ENCODE measurements at regions not wholly inside any gene's neighbourhood (a gene's known extent, or its start where the extent isn't known, plus 50 kb on each side); places are given as distances from the start of the nearest gene placed in this dataset.

DNA sequence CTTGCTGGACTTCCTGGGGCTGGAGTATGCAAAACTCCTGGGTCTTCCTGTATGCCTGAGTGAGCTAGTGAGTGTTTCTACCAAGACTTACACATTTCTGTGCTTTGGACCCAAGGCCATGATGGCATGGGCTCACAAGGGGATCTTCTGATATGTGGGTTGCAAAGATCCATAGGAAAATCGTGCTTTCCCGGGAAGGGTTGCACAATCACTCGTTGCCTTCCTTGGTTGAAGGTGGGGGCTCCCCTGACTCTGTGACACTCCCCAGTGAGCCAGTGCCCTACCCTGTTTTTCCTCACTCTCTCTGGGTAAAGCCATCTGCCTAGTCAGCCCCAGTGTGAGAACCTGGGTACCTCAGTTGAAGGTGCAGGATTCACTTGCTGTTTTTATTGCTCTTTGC is 114.0 kb upstream of the CCDC179 start:
- Histone ChIP-seq H4K20me1 (ENCODE audit: control insufficient read depth, insufficient read depth, low read depth, low read length) (no peaks in the 10 kb centered on the region), H3K4me1 (ENCODE audit: control insufficient read depth, low read length) (no peaks in the 10 kb centered on the region), H3K27me3 (ENCODE audit: control insufficient read depth, low read length) (no peaks in the 10 kb centered on the region), H3K36me3 (ENCODE audit: control insufficient read depth, low read length) (no peaks in the 10 kb centered on the region), H3K4me3 (ENCODE audit: low read length) (no peak overlapping the region), H3F3A (ENCODE audit: control insufficient read depth, insufficient read depth) (no peaks in the 10 kb centered on the region), H3K79me2 (ENCODE audit: control insufficient read depth, low read length) (no peaks in the 10 kb centered on the region), H3K9me3 (ENCODE audit: control insufficient read depth, insufficient read depth, low read length) (no peaks in the 10 kb centered on the region), H3K9me2 (replicated peaks; ENCODE audit: control insufficient read depth, low read length) (no peaks in the 10 kb centered on the region), H3K27ac (ENCODE audit: low read depth, low read length) (no peak overlapping the region), H3K4me2 (ENCODE audit: low read length) (no peak overlapping the region)
- TF ChIP-seq EZH2phosphoT487 (IDR thresholded peaks at IDR 0.05; ENCODE audit: borderline replicate concordance, low read length), result no peak
- no peak for TF ChIP-seq CTCF (IDR thresholded peaks at IDR 0.05; ENCODE audit: low read depth, low read length, poor library complexity, severe bottlenecking)

GRCh38 chr11:22976146-22976545 is 115.9 kb upstream of the CCDC179 start:
- no peaks in the 10 kb centered on the region for H3K27me3 ChIP-seq (ENCODE audit: control insufficient read depth, low read length)
- no peaks in the 10 kb centered on the region for H3K79me2 ChIP-seq (ENCODE audit: control insufficient read depth, low read length)
- no peaks in the 10 kb centered on the region for H3F3A ChIP-seq (ENCODE audit: control insufficient read depth, insufficient read depth)
- H3K36me3 ChIP-seq (ENCODE audit: control insufficient read depth, low read length), result no peaks in the 10 kb centered on the region
- no peak overlapping the region for H3K4me3 ChIP-seq (ENCODE audit: low read length)
- H3K27ac ChIP-seq (ENCODE audit: low read depth, low read length), result no peak overlapping the region
- TF ChIP-seq CTCF (IDR thresholded peaks at IDR 0.05; ENCODE audit: low read depth, low read length, poor library complexity, severe bottlenecking) (no peak), EZH2phosphoT487 (IDR thresholded peaks at IDR 0.05; ENCODE audit: borderline replicate concordance, low read length) (no peak)
- H3K4me2 ChIP-seq (ENCODE audit: low read length), result no peak overlapping the region
- no peaks in the 10 kb centered on the region for H4K20me1 ChIP-seq (ENCODE audit: control insufficient read depth, insufficient read depth, low read depth, low read length)
- H3K4me1 ChIP-seq (ENCODE audit: control insufficient read depth, low read length), result no peaks in the 10 kb centered on the region
- no peaks in the 10 kb centered on the region for H3K9me3 ChIP-seq (ENCODE audit: control insufficient read depth, insufficient read depth, low read length)
- no peaks in the 10 kb centered on the region for H3K9me2 ChIP-seq (replicated peaks; ENCODE audit: control insufficient read depth, low read length)

DNA sequence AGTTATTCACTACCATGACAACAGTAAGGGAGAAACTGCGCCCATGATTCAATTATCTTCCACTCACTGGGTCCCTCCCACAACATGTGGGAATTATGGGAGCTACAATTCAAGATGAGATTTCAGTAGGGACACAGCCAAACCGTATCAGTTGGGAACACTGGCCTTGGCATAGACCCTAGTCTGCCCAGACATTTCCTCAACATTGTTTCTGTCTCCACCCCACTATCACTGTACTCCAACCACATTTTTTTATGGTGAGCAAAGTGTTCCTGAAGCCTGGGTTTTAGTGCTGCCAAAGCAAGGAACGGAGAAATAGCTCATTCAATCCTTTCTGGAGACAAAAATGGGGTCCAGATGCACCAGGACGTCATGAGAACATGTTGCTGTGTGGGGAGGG is 122.6 kb upstream of the CCDC179 start:
- no peaks in the 10 kb centered on the region for H4K20me1 ChIP-seq (ENCODE audit: control insufficient read depth, insufficient read depth, low read depth, low read length)
- H3K79me2 ChIP-seq (ENCODE audit: control insufficient read depth, low read length), result no peaks in the 10 kb centered on the region
- no peaks in the 10 kb centered on the region for H3K36me3 ChIP-seq (ENCODE audit: control insufficient read depth, low read length)
- no peaks in the 10 kb centered on the region for H3K9me2 ChIP-seq (replicated peaks; ENCODE audit: control insufficient read depth, low read length)
- H3K4me1 ChIP-seq (ENCODE audit: control insufficient read depth, low read length), result no peaks in the 10 kb centered on the region
- H3K27ac ChIP-seq (ENCODE audit: low read depth, low read length), result no peak overlapping the region
- no peaks in the 10 kb centered on the region for H3K9me3 ChIP-seq (ENCODE audit: control insufficient read depth, insufficient read depth, low read length)
- no peaks in the 10 kb centered on the region for H3F3A ChIP-seq (ENCODE audit: control insufficient read depth, insufficient read depth)
- H3K4me2 ChIP-seq (ENCODE audit: low read length), result no peak overlapping the region
- TF ChIP-seq CTCF (IDR thresholded peaks at IDR 0.05; ENCODE audit: low read depth, low read length, poor library complexity, severe bottlenecking), result no peak
- TF ChIP-seq EZH2phosphoT487 (IDR thresholded peaks at IDR 0.05; ENCODE audit: borderline replicate concordance, low read length), result no peak
- H3K27me3 ChIP-seq (ENCODE audit: control insufficient read depth, low read length), result no peaks in the 10 kb centered on the region
- no peak overlapping the region for H3K4me3 ChIP-seq (ENCODE audit: low read length)

DNA sequence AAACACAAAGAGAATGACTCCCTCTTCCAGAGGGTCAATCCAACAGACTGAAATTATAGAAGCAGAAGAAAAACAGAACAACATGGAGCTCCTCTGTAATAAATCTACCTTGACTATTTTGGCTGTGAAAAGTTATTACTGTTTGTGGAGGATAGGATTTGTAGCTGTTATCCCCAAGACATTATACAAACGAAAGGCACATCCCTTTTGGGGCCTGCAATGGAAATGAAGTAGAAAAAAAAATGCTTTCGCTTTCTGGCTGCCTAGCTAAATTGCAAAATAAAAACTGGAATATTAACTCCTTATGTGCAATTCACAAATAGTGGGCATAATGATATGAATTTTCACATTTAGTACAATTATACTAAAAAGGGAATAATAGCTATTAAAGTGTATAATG is 123.8 kb upstream of the CCDC179 start:
- TF ChIP-seq EZH2phosphoT487 (IDR thresholded peaks at IDR 0.05; ENCODE audit: borderline replicate concordance, low read length) (no peak), CTCF (IDR thresholded peaks at IDR 0.05; ENCODE audit: low read depth, low read length, poor library complexity, severe bottlenecking) (no peak)

More for the DNA sequence above, 123.8 kb upstream of the CCDC179 start:
- no peak overlapping the region for H3K4me3 ChIP-seq (ENCODE audit: low read length)
- no peaks in the 10 kb centered on the region for H3K36me3 ChIP-seq (ENCODE audit: control insufficient read depth, low read length)
- H3K4me1 ChIP-seq (ENCODE audit: control insufficient read depth, low read length), result no peaks in the 10 kb centered on the region
- H3K9me2 ChIP-seq (replicated peaks; ENCODE audit: control insufficient read depth, low read length), result no peaks in the 10 kb centered on the region
- no peak overlapping the region for H3K4me2 ChIP-seq (ENCODE audit: low read length)
- H3K27me3 ChIP-seq (ENCODE audit: control insufficient read depth, low read length), result no peaks in the 10 kb centered on the region
- H3K27ac ChIP-seq (ENCODE audit: low read depth, low read length), result no peak overlapping the region
- H3K79me2 ChIP-seq (ENCODE audit: control insufficient read depth, low read length), result no peaks in the 10 kb centered on the region
- H3K9me3 ChIP-seq (ENCODE audit: control insufficient read depth, insufficient read depth, low read length), result no peaks in the 10 kb centered on the region
- no peaks in the 10 kb centered on the region for H3F3A ChIP-seq (ENCODE audit: control insufficient read depth, insufficient read depth)
- H4K20me1 ChIP-seq (ENCODE audit: control insufficient read depth, insufficient read depth, low read depth, low read length), result no peaks in the 10 kb centered on the region

All from DOHH2 (cell line).